HFF-Myc (cell line): ENCODE measurements at regions not wholly inside any gene's neighbourhood (a gene's known extent, or its start where the extent isn't known, plus 50 kb on each side); places are given as distances from the start of the nearest gene placed in this dataset.

ENCODE experiments used
- DNase-seq: peaks from one replicate; pipeline ENCODE4 v3.0.0-alpha.2; 2011; ENCODE audit warnings: low read depth; ENCODE audit errors: extremely low read depth
- H3K4me3 ChIP-seq: replicated peaks from 2 replicates; pipeline ENCODE4 v1.5.1; 2011; ENCODE audit warnings: low read depth, mild to moderate bottlenecking, control low read depth, low read length
- CTCF ChIP-seq: IDR thresholded peaks from 2 replicates; pipeline ENCODE4 v1.5.1; 2012; ENCODE audit warnings: mild to moderate bottlenecking, low read depth, low read length, control low read depth; ENCODE audit errors: missing control alignments

GRCh38 chr13:83955011-83955410 lies 72.7 kb upstream of the SLITRK1 start:
- TF ChIP-seq CTCF, result no peak
- no peak for DNase-seq
- no peak overlapping the region for H3K4me3 ChIP-seq

- no peak for DNase-seq
- no peak for TF ChIP-seq CTCF
Measured at GRCh38 chr13:83953916-83954315, 71.6 kb upstream of the SLITRK1 start.

GRCh38 chr13:83950293-83950692 lies 68.0 kb upstream of the SLITRK1 start:
- no peak for TF ChIP-seq CTCF
- no peak for DNase-seq
- H3K4me3 ChIP-seq, result no peak overlapping the region

More at GRCh38 chr13:83953916-83954315, 71.6 kb upstream of the SLITRK1 start:
- H3K4me3 ChIP-seq, result no peak overlapping the region

- DNase-seq, result no peak
- no peak for TF ChIP-seq CTCF
- no peak overlapping the region for H3K4me3 ChIP-seq
Measured at GRCh38 chr13:83943530-83944279, 61.4 kb upstream of the SLITRK1 start.

GRCh38 chr13:83941701-83942335 lies 59.5 kb upstream of the SLITRK1 start:
- DNase-seq, result peak; percentile 2
- TF ChIP-seq CTCF, result no peak
- H3K4me3 ChIP-seq, result no peak overlapping the region

- TF ChIP-seq CTCF, result no peak
- no peak for DNase-seq
- no peak overlapping the region for H3K4me3 ChIP-seq
Measured at GRCh38 chr13:83940742-83941141, 58.5 kb upstream of the SLITRK1 start.

- H3K4me3 ChIP-seq, result no peak overlapping the region
- TF ChIP-seq CTCF, result no peak
- no peak for DNase-seq
Measured at GRCh38 chr13:83937579-83937978, 55.3 kb upstream of the SLITRK1 start.
